ENCODE measurements at regions not wholly inside any gene's neighbourhood (a gene's known extent, or its start where the extent isn't known, plus 50 kb on each side); places are given as distances from the start of the nearest gene placed in this dataset.

DNA sequence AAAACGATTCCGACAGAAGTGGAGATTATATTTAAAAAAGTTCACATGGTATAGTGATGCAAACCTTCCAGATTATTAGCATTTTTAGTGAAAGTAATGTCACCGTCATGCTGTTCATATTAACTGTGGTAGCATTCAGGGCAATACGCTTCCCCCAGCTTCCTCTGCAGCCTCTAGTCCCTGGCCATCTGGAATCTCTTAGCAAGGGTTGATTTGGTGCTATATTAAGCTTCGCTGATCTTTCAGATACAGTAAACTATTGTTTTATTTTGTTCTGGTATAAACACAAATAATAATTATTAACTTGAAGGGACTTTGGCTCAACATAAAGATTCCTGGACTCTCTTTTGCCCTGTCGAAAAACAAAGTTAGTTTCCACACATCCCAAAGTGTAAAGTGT lies 1080.5 kb upstream of the TENM3 start:
- H3K36me3 ChIP-seq (ENCODE audit: control insufficient read depth in 2 of 3, insufficient read depth in 3 of 3, low read length in 3 of 3), result no peaks in the 10 kb centered on the region
- no peak overlapping the region for H3K27ac ChIP-seq (ENCODE audit: low read depth in 2 of 2, low read length in 2 of 2)
- TF ChIP-seq CTCF (IDR thresholded peaks at IDR 0.05; ENCODE audit: borderline replicate concordance, extremely low read depth, insufficient read depth), result no peak
- no peak overlapping the region for H3K4me3 ChIP-seq (ENCODE audit: low read length in 3 of 3)
- FAIRE-seq (no peak), DNase-seq (peak in 2 of 5 donors; percentile 18 to 35)
- H3K27me3 ChIP-seq (ENCODE audit: control insufficient read depth, insufficient read depth, low read length), result no peaks in the 10 kb centered on the region
- intact Hi-C loops (cut with DNase I), result no loop called here
- H3K4me1 ChIP-seq (ENCODE audit: control insufficient read depth in 2 of 3, insufficient read depth in 2 of 3, low read depth in 1 of 3, low read length in 3 of 3), result no peaks in the 10 kb centered on the region
- H3K9ac ChIP-seq (ENCODE audit: low read length in 3 of 3), result no peak overlapping the region
- H3K9me3 ChIP-seq (ENCODE audit: control insufficient read depth in 2 of 3, insufficient read depth in 1 of 3, low read length in 3 of 3), result no peaks in the 10 kb centered on the region

DNA sequence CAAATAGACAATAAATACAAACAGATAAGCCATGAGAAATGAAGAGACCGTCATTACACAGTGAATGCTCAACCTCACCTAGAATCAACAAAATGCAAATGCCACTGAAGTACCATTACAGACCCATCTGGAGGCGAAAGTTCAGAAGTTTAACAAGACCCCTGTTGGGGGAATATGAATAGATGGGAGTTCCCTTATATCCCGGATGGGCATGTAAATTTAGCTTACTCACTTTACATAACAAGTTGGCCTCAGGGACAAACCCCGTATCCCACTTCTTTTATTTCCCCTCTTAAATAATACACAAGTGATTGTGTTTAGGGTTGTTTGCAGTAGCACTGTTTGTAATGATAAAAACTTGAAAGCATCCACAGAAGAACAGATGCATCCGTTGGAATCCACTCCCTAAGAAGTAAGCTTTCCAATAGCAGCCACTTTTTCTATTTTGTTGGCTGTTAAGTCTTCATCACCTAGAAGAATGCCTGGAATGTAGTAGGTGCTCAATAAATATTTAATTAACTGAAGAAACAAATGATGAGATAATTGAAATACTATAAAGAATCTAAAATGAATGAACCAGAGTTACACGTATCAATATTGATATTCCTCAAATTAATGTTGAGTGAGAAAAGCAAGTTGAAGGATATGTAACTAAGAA lies 1076.3 kb upstream of the TENM3 start:
- H3K9me3 ChIP-seq (ENCODE audit: control insufficient read depth in 2 of 3, insufficient read depth in 1 of 3, low read length in 3 of 3), result no peaks in the 10 kb centered on the region
- H3K27me3 ChIP-seq (ENCODE audit: control insufficient read depth, insufficient read depth, low read length), result no peaks in the 10 kb centered on the region
- FAIRE-seq, result no peak

GRCh38 chr4:181168011-181168805 lies 1075.0 kb upstream of the TENM3 start:
- Histone ChIP-seq H3K4me3 (ENCODE audit: low read length in 3 of 3) (no peak overlapping the region), H3K27me3 (ENCODE audit: control insufficient read depth, insufficient read depth, low read length) (no peaks in the 10 kb centered on the region), H3K27ac (ENCODE audit: low read depth in 2 of 2, low read length in 2 of 2) (no peak overlapping the region), H3K4me1 (ENCODE audit: control insufficient read depth in 2 of 3, insufficient read depth in 2 of 3, low read depth in 1 of 3, low read length in 3 of 3) (no peaks in the 10 kb centered on the region), H3K36me3 (ENCODE audit: control insufficient read depth in 2 of 3, insufficient read depth in 3 of 3, low read length in 3 of 3) (no peaks in the 10 kb centered on the region), H3K9me3 (ENCODE audit: control insufficient read depth in 2 of 3, insufficient read depth in 1 of 3, low read length in 3 of 3) (no peaks in the 10 kb centered on the region), H3K9ac (ENCODE audit: low read length in 3 of 3) (no peak overlapping the region)
- no peak for FAIRE-seq
- intact Hi-C loops (cut with DNase I), result no loop called here
- no peak for DNase-seq
- TF ChIP-seq CTCF (IDR thresholded peaks at IDR 0.05; ENCODE audit: borderline replicate concordance, extremely low read depth, insufficient read depth), result no peak

More for the DNA sequence above, 1076.3 kb upstream of the TENM3 start:
- TF ChIP-seq CTCF (IDR thresholded peaks at IDR 0.05; ENCODE audit: borderline replicate concordance, extremely low read depth, insufficient read depth), result no peak
- Histone ChIP-seq H3K36me3 (ENCODE audit: control insufficient read depth in 2 of 3, insufficient read depth in 3 of 3, low read length in 3 of 3) (no peaks in the 10 kb centered on the region), H3K27ac (ENCODE audit: low read depth in 2 of 2, low read length in 2 of 2) (no peak overlapping the region), H3K4me1 (ENCODE audit: control insufficient read depth in 2 of 3, insufficient read depth in 2 of 3, low read depth in 1 of 3, low read length in 3 of 3) (no peaks in the 10 kb centered on the region), H3K9ac (ENCODE audit: low read length in 3 of 3) (no peak overlapping the region), H3K4me3 (ENCODE audit: low read length in 3 of 3) (no peak overlapping the region)
- DNase-seq, result no peak
- intact Hi-C loops (cut with DNase I), result no loop called here

Data from kidney (tissue), 13 donors.